ENCODE measurements at regions not wholly inside any gene's neighbourhood (a gene's known extent, or its start where the extent isn't known, plus 50 kb on each side); places are given as distances from the start of the nearest gene placed in this dataset.

- no peak for TF ChIP-seq CTCF (IDR thresholded peaks at IDR 0.05)
- no peak for TF ChIP-seq EZH2 (IDR thresholded peaks at IDR 0.05)
- no peak for TF ChIP-seq EZH2phosphoT487 (IDR thresholded peaks at IDR 0.05)
Measured at GRCh38 chr12:125194987-125195386, 129.8 kb downstream of the AACS start.
